Colonic mucosa (tissue), 4 donors: ENCODE measurements at regions not wholly inside any gene's neighbourhood (a gene's known extent, or its start where the extent isn't known, plus 50 kb on each side); places are given as distances from the start of the nearest gene placed in this dataset.
"Not testable (repeated sequence)": the region's sequence is repeated elsewhere in the genome, so short reads cannot be mapped to it uniquely, and the experiment has no call there.

ENCODE experiments used
- DNase-seq: peaks from one replicate; pipeline ENCODE4 v3.0.0-alpha.2; 2020
- H3K27ac ChIP-seq: fragments of 200-600 bp; one replicate; pipeline ENCODE4 v1.8.0; 2021
- H3K27me3 ChIP-seq: fragments of 200-600 bp; one replicate; pipeline ENCODE4 v1.8.0; 2021
- H3K36me3 ChIP-seq: fragments of 200-600 bp; one replicate; pipeline ENCODE4 v1.8.0; 2021
- H3K4me1 ChIP-seq: fragments of 200-600 bp; one replicate; pipeline ENCODE4 v1.8.0; 2021; ENCODE audit warnings: mild to moderate bottlenecking
- H3K4me3 ChIP-seq: fragments of 200-600 bp; one replicate; pipeline ENCODE4 v1.8.0; 2021
- H3K9ac ChIP-seq, 2 donors: one replicate each; pipeline ENCODE4 v1.7.0; 2013; ENCODE audit warnings: control low read depth in 2 of 2, low read depth in 2 of 2, low read length in 2 of 2
- H3K9me3 ChIP-seq: fragments of 200-600 bp; one replicate; pipeline ENCODE4 v1.8.0; 2021
- CTCF ChIP-seq: fragments of 200-600 bp; IDR thresholded peaks from one replicate; pipeline ENCODE4 v1.8.0; 2022; ENCODE audit warnings: antibody characterized with exemption, mild to moderate bottlenecking
- intact Hi-C: fragments of 100-400 bp; cut with DNase I; formaldehyde crosslinking; loops from one replicate; pipeline ENCODE4 v1.14.1; 2022
- donor health status: healthy.
- donor health status: DM: no; HTN: no; CAD: no.
- donor health status: DM: no; HTN: no; CAD: no.

DNA sequence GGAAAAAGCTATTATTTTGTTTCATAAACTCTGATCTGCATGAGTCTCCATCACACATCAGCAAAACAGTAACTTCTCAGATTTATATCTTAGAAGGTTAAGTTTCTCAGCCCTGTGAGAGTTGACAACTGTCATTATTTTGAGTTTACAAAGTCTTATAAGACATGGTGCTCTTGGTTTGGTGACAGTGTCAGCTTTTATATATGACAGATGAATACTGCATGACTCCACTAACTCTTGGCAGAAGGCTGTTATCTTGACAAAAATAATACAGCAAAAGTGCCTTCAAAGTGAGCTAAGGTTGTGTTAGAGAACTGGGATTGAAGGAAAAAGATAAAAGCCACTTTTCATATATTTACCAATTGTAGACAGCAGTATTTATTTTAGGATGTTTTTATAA, 528.4 kb upstream of the SOX9 start:
- DNase-seq, result no peak
- Histone ChIP-seq H3K9ac (no peak overlapping the region), H3K4me3 (no peak overlapping the region), H3K9me3 (no peaks in the 10 kb centered on the region), H3K27ac (no peak overlapping the region), H3K27me3 (no peaks in the 10 kb centered on the region), H3K36me3 (no peaks in the 10 kb centered on the region), H3K4me1 (no peaks in the 10 kb centered on the region)
- intact Hi-C loops, result no loop called here
- TF ChIP-seq CTCF, result no peak

GRCh38 chr17:71593078-71593477, 527.7 kb upstream of the SOX9 start:
- intact Hi-C loops, result no loop called here

GRCh38 chr17:71599583-71599982, 521.2 kb upstream of the SOX9 start:
- intact Hi-C loops, H3K4me1 ChIP-seq, H3K4me3 ChIP-seq, H3K36me3 ChIP-seq, H3K9ac ChIP-seq, DNase-seq, H3K9me3 ChIP-seq, H3K27me3 ChIP-seq, H3K27ac ChIP-seq: not testable (repeated sequence)

More at GRCh38 chr17:71593078-71593477, 527.7 kb upstream of the SOX9 start:
- no peak for TF ChIP-seq CTCF
- Histone ChIP-seq H3K4me3 (no peak overlapping the region), H3K4me1 (no peaks in the 10 kb centered on the region), H3K9me3 (no peaks in the 10 kb centered on the region), H3K27me3 (no peaks in the 10 kb centered on the region), H3K27ac (no peak overlapping the region), H3K9ac (no peak overlapping the region), H3K36me3 (no peaks in the 10 kb centered on the region)
- DNase-seq, result no peak

DNA sequence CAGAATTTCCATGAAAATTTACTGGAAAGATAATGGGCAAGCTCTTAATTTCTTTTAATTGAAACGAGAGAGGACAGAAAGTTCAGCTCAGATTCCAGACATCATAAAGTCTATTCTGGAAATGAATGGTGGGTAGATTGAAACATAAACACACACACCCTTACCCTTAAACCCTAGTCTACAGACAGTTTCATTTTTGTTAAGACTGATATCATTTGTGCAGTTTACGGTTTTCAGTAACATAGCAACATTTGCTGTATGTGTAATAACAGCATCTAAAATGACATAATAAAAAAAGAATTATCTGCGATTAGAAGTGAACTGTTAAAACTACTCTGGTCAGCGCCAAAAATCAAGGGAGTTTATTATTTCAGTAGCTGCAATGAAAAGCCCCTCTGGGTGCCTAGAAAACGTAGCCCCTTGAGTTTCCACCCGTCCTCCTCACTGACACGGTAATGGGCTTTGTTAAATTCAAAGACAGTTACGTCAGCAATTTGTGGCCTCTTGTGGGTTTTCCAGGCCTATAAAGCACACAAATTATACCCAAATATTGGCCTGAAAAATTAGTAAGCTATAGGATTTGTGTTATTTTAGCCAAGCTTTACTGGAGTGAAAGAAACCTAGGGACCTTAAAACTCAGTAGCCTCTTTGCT, 520.6 kb upstream of the SOX9 start:
- TF ChIP-seq CTCF, result no peak
- intact Hi-C loops, result no loop called here
- no peaks in the 10 kb centered on the region for H3K4me1 ChIP-seq
- no peaks in the 10 kb centered on the region for H3K36me3 ChIP-seq
- no peak for DNase-seq
- peak overlapping the region in 1 of 2 donors; percentile 15 for H3K9ac ChIP-seq
- no peaks in the 10 kb centered on the region for H3K27me3 ChIP-seq
- no peak overlapping the region for H3K27ac ChIP-seq
- H3K9me3 ChIP-seq, result no peaks in the 10 kb centered on the region
- H3K4me3 ChIP-seq, result no peak overlapping the region

- Histone ChIP-seq H3K27ac (peak overlapping the region; percentile 20), H3K36me3 (no peaks in the 10 kb centered on the region), H3K4me3 (no peak overlapping the region), H3K4me1 (no peaks in the 10 kb centered on the region), H3K27me3 (no peaks in the 10 kb centered on the region), H3K9ac (no peak overlapping the region), H3K9me3 (no peaks in the 10 kb centered on the region)
- intact Hi-C loops, result no loop called here
- DNase-seq, result no peak
- TF ChIP-seq CTCF, result no peak
Measured at GRCh38 chr17:71601894-71602504, 518.8 kb upstream of the SOX9 start.

DNA sequence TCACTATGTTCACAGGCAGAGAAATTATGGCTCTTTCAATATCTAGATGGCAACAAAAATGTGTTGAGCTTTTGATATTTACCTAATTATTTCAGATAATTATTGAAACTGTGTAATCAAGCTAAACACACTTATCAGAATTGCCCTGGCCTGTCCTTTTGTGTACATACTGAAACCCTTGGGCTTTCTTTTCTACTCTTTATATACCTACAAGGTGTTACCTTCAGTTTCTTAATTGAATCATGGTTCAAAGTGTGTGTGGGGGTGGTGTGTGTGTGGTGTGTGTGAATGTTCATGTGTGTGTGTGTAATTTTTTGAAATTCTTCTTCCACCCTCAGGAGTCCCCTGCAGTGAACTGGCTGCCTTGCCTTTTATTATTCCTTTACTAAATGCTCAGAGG, 506.8 kb upstream of the SOX9 start:
- no peaks in the 10 kb centered on the region for H3K9me3 ChIP-seq
- no peak overlapping the region for H3K4me3 ChIP-seq
- intact Hi-C loops, result no loop called here
- H3K27me3 ChIP-seq, result no peaks in the 10 kb centered on the region
- H3K27ac ChIP-seq, result no peak overlapping the region
- no peak for DNase-seq
- no peak for TF ChIP-seq CTCF
- H3K9ac ChIP-seq, result no peak overlapping the region
- H3K36me3 ChIP-seq, result no peaks in the 10 kb centered on the region
- no peaks in the 10 kb centered on the region for H3K4me1 ChIP-seq
